SK-N-SH (cell line): ENCODE measurements at regions not wholly inside any gene's neighbourhood (a gene's known extent, or its start where the extent isn't known, plus 50 kb on each side); places are given as distances from the start of the nearest gene placed in this dataset.

Experiments used
- CTCF ChIA-PET: fragments of 300-600, 350-600 bp; formaldehyde crosslinking; extraction: SDS; loops from one replicate; lab custom pipeline; 2021; lab: Yijun Ruan, JAX
- POLR2A ChIA-PET: fragments of 350-600 bp; sonication (Branson Sonifier 250); formaldehyde crosslinking; extraction: SDS; loops from one replicate; lab custom pipeline; 2020; ENCODE audit warnings: antibody characterized with exemption, inconsistent platforms; lab: Yijun Ruan, JAX
- DNase-seq: peaks from one replicate; pipeline ENCODE4 v3.0.0; 2012
- H2AFZ ChIP-seq: fragments of 200-600 bp; sonication (generic); 2 replicates; pipeline ENCODE4 v1.8.1; 2016; ENCODE audit warnings: antibody characterized with exemption, mild to moderate bottlenecking, low read depth
- H3F3A ChIP-seq: fragments of 200-600 bp; sonication (generic); replicated peaks from 2 replicates; pipeline ENCODE3; 2016; ENCODE audit warnings: antibody characterized with exemption, mild to moderate bottlenecking; ENCODE audit not compliant: insufficient read depth
- H3K27ac ChIP-seq, 2 experiments: fragments of 200-500 bp in 1 of 2; fragments of 200-600 bp in 1 of 2; sonication (Bioruptor generic) in 1 of 2; sonication (generic), shearing (Covaris generic) in 1 of 2; 2 replicates each; pipeline versions ENCODE4 v1.5.1 to v1.6.1; 2014 to 2016; ENCODE audit warnings: low read depth in 2 of 2, inconsistent platforms in 1 of 2, low read length in 1 of 2, mild to moderate bottlenecking in 1 of 2, mixed read lengths in 1 of 2
- H3K27me3 ChIP-seq: fragments of 200-600 bp; sonication (generic), shearing (Covaris generic); 2 replicates; pipeline ENCODE4 v1.6.1; 2016; ENCODE audit warnings: mixed run types; ENCODE audit not compliant: insufficient read depth
- H3K36me3 ChIP-seq, 2 experiments: fragments of 200-500 bp in 1 of 2; fragments of 200-600 bp in 1 of 2; sonication (Bioruptor generic) in 1 of 2; sonication (generic) in 1 of 2; replicated peaks in 1 of 2; 2 replicates each; pipeline versions ENCODE3 to v1.5.1; 2014 to 2016; ENCODE audit warnings: low read length in 1 of 2, mild to moderate bottlenecking in 1 of 2; ENCODE audit not compliant: insufficient read depth in 2 of 2, control insufficient read depth in 1 of 2
- H3K4me1 ChIP-seq, 2 experiments: fragments of 200-500 bp in 1 of 2; fragments of 200-600 bp in 1 of 2; sonication (Bioruptor generic) in 1 of 2; sonication (generic), shearing (Covaris generic) in 1 of 2; 2 replicates each; pipeline versions ENCODE4 v1.5.1 to v1.6.1; 2014 to 2016; ENCODE audit warnings: low read depth in 1 of 2, low read length in 1 of 2, mixed run types in 1 of 2; ENCODE audit not compliant: insufficient read depth in 2 of 2, control insufficient read depth in 1 of 2
- H3K4me2 ChIP-seq: fragments of 200-600 bp; sonication (generic), shearing (Covaris generic); 2 replicates; pipeline ENCODE4 v1.6.1; 2017; ENCODE audit warnings: mixed run types
- H3K4me3 ChIP-seq, 2 experiments: fragments of 200-500 bp in 1 of 2; fragments of 200-600 bp in 1 of 2; sonication (Bioruptor generic) in 1 of 2; sonication (generic), shearing (Covaris generic) in 1 of 2; 2 replicates each; pipeline versions ENCODE4 v1.5.1 to v1.8.1; 2014 to 2016; ENCODE audit warnings: low read depth in 2 of 2, inconsistent platforms in 1 of 2, low read length in 1 of 2, mild to moderate bottlenecking in 1 of 2, mixed read lengths in 1 of 2, moderate library complexity in 1 of 2
- H3K79me2 ChIP-seq: fragments of 200-600 bp; sonication (generic); 2 replicates; pipeline ENCODE4 v1.8.1; 2017; ENCODE audit warnings: mild to moderate bottlenecking; ENCODE audit not compliant: insufficient read depth
- H3K9ac ChIP-seq: fragments of 200-600 bp; sonication (generic); 2 replicates; pipeline ENCODE4 v1.6.1; 2017; ENCODE audit warnings: mixed run types
- H3K9me2 ChIP-seq: fragments of 200-600 bp; sonication (generic); 2 replicates; pipeline ENCODE4 v1.6.1; 2017; ENCODE audit warnings: mixed run types
- H3K9me3 ChIP-seq: fragments of 200-600 bp; sonication (generic); 2 replicates; pipeline ENCODE4 v1.6.1; 2017; ENCODE audit warnings: mixed run types, mild to moderate bottlenecking, moderate library complexity
- H4K20me1 ChIP-seq: fragments of 200-600 bp; sonication (generic); 2 replicates; pipeline ENCODE4 v1.6.1; 2017; ENCODE audit warnings: mild to moderate bottlenecking, mixed run types; ENCODE audit not compliant: insufficient read depth
- CHD2 ChIP-seq: fragments of 150-350 bp; IDR thresholded peaks from 2 replicates; pipeline ENCODE4 v1.6.1; 2018; ENCODE audit warnings: low read length; ENCODE audit not compliant: partially characterized antibody
- ELF1 ChIP-seq: IDR thresholded peaks from 2 replicates; pipeline ENCODE4 v1.4.0; 2012
- EZH2phosphoT487 ChIP-seq: fragments of 200-600 bp; sonication (generic); IDR thresholded peaks from 2 replicates; pipeline ENCODE4 v1.6.1; 2017; ENCODE audit warnings: low read depth, mixed run types, mild to moderate bottlenecking, antibody characterized with exemption, moderate library complexity, borderline replicate concordance
- FOSL2 ChIP-seq: IDR thresholded peaks from 2 replicates; pipeline ENCODE4 v1.4.0; 2012; ENCODE audit warnings: low read depth, mild to moderate bottlenecking, moderate library complexity, borderline replicate concordance
- GABPA ChIP-seq: IDR thresholded peaks from 2 replicates; pipeline ENCODE4 v1.4.0; 2012; ENCODE audit warnings: low read depth, mild to moderate bottlenecking
- IRF3 ChIP-seq: fragments of 150-350 bp; IDR thresholded peaks from 2 replicates; pipeline ENCODE4 v1.6.1; 2016; ENCODE audit warnings: mild to moderate bottlenecking, low read depth, low read length
- MAX ChIP-seq: IDR thresholded peaks from 2 replicates; pipeline ENCODE4 v1.4.0; 2012; ENCODE audit warnings: low read depth
- MXI1 ChIP-seq: IDR thresholded peaks from 2 replicates; pipeline ENCODE4 v1.6.1; 2012; ENCODE audit warnings: mild to moderate bottlenecking, low read depth, low read length, improper control_type of control experiment
- NRF1 ChIP-seq: IDR thresholded peaks from 2 replicates; pipeline ENCODE4 v1.6.1; 2012; ENCODE audit warnings: low read depth, mild to moderate bottlenecking, low read length
- POLR2AphosphoS5 ChIP-seq: IDR thresholded peaks from 2 replicates; pipeline ENCODE4 v1.6.1; 2012; ENCODE audit warnings: low read depth, low read length
- RCOR1 ChIP-seq: fragments of 150-350 bp; IDR thresholded peaks from 2 replicates; pipeline ENCODE4 v1.6.1; 2017; ENCODE audit warnings: antibody characterized with exemption, low read length
- RXRA ChIP-seq: IDR thresholded peaks from 2 replicates; pipeline ENCODE4 v1.4.0; 2012; ENCODE audit warnings: low read depth, mild to moderate bottlenecking, borderline replicate concordance
- SIN3A ChIP-seq: IDR thresholded peaks from 2 replicates; pipeline ENCODE4 v1.6.1; 2012; ENCODE audit warnings: low read depth, mild to moderate bottlenecking, low read length, moderate library complexity, borderline replicate concordance
- USF1 ChIP-seq: IDR thresholded peaks from 2 replicates; pipeline ENCODE4 v1.4.0; 2012; ENCODE audit warnings: low read depth, borderline replicate concordance
- USF2 ChIP-seq: fragments of 150-350 bp; IDR thresholded peaks from 2 replicates; pipeline ENCODE4 v1.6.1; 2017; ENCODE audit warnings: antibody characterized with exemption, low read length, low read depth, borderline replicate concordance
- YY1 ChIP-seq: IDR thresholded peaks from 2 replicates; pipeline ENCODE4 v1.4.0; 2012; ENCODE audit warnings: low read depth, mild to moderate bottlenecking
- ZBTB33 ChIP-seq: IDR thresholded peaks from 2 replicates; pipeline ENCODE4 v1.4.0; 2012; ENCODE audit warnings: low read depth, borderline replicate concordance
- WGBS: methylation state at CpG from one replicate; pipeline ENCODE4 v1.1.6; 2017; ENCODE audit warnings: low lambda C conversion rate; 5-methylcytosine and 5-hydroxymethylcytosine counted together
- small RNA-seq, 7 experiments: library from RNA; depleted of rRNA; stranded (forward); fragments of <200 nt; gene quantifications; one replicate each; pipeline ENCODE3, GENCODE V24; 2012

- DNase-seq, result no peak
- Histone ChIP-seq H3K36me3 (no peaks in the 10 kb centered on the region), H3K27ac (no peak overlapping the region), H3K27me3 (no peaks in the 10 kb centered on the region), H3K4me3 (no peak overlapping the region), H3K4me1 (peaks cover 0 to 14% of the 10 kb centered on the region in 2 experiments; a peak in 1 of 4 replicates), H3K9me2 (no peaks in the 10 kb centered on the region), H3K9ac (no peak overlapping the region), H2AFZ (no peak overlapping the region), H4K20me1 (no peaks in the 10 kb centered on the region), H3K9me3 (peaks cover 3% of the 10 kb centered on the region; the same call in 1 of the 2 replicates), H3F3A (peaks cover 2% of the 10 kb centered on the region), H3K4me2 (no peak overlapping the region), H3K79me2 (no peaks in the 10 kb centered on the region)
- ChIA-PET POLR2A (no interaction called here), CTCF (interaction anchor here (1.1 to 2.8 kb wide), 2 partner anchors 45 to 48 kb away, joined by 3 to 8 read pairs; no protein-coding TSS in a partner anchor)
- WGBS, result 84% methylated on average over 2 of the region's 2 CpGs
- TF ChIP-seq NRF1, result no peak
- TF ChIP-seq POLR2AphosphoS5, result no peak
- no peak for TF ChIP-seq CHD2
- TF ChIP-seq RCOR1, result no peak
- no peak for TF ChIP-seq EZH2phosphoT487
- no peak for TF ChIP-seq USF1
- TF ChIP-seq MAX, result no peak
- no peak for TF ChIP-seq ELF1
- no peak for TF ChIP-seq FOSL2
- no peak for TF ChIP-seq GABPA
- TF ChIP-seq IRF3, result no peak
- no peak for TF ChIP-seq RXRA
- TF ChIP-seq ZBTB33, result no peak
- TF ChIP-seq YY1, result no peak
- TF ChIP-seq USF2, result no peak
- no peak for TF ChIP-seq SIN3A
- no peak for TF ChIP-seq MXI1
Measured at GRCh38 chr5:98723061-98723460, 50.4 kb upstream of the RGMB start.

Small RNAs in the stretch of these regions (small RNA-seq; reads per million reads assigned to genes)
- gene AC008834.1 (0 reads per million in 7 experiments), gene AC074133.1 (0 reads per million in 7 experiments), gene MRPS35P2 (0 reads per million in 7 experiments)
